Astrocyte (in vitro differentiated cells and primary cell): ENCODE measurements at regions not wholly inside any gene's neighbourhood (a gene's known extent, or its start where the extent isn't known, plus 50 kb on each side); places are given as distances from the start of the nearest gene placed in this dataset.

ENCODE experiments used
- CTCF ChIP-seq: IDR thresholded peaks from 2 replicates; pipeline ENCODE4 v1.5.1; 2011; ENCODE audit warnings: low read depth, mild to moderate bottlenecking, inconsistent platforms, low read length, moderate library complexity; ENCODE audit not compliant: insufficient read depth
- EZH2 ChIP-seq: IDR thresholded peaks from 2 replicates; pipeline ENCODE4 v1.6.1; 2012; ENCODE audit warnings: mild to moderate bottlenecking, low read length, inconsistent platforms; ENCODE audit not compliant: insufficient read depth

- TF ChIP-seq CTCF (no peak), EZH2 (no peak)
Measured at GRCh38 chr6:130557481-130558112, 191.8 kb downstream of the TMEM200A start.
